Astrocyte of the hippocampus (primary cell): ENCODE measurements at regions not wholly inside any gene's neighbourhood (a gene's known extent, or its start where the extent isn't known, plus 50 kb on each side); places are given as distances from the start of the nearest gene placed in this dataset.

ENCODE experiments used
- DNase-seq: peaks from one replicate; pipeline ENCODE4 v3.0.0; 2011; ENCODE audit warnings: low read depth, low spot score

DNA sequence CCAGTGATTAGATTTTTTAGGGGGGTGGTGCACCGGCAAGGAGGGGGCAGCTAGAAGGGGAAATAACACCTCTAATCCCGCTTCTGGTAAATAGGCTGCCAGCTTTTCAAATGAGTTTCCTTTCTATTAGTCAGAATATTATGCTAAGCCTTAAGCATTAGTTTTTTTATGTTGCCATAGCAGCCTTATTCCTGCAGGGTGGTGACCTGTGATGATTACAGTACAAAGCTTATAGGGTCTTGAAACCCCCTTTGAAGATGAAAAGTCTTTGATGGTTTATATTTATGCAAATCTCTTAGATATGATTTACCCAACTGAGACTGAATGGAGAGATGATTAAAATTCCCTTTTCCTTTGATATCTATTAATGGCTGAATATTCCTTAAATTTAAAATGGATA, 109.8 kb downstream of the ZIC5 start:
- DNase-seq, result no peak

DNA sequence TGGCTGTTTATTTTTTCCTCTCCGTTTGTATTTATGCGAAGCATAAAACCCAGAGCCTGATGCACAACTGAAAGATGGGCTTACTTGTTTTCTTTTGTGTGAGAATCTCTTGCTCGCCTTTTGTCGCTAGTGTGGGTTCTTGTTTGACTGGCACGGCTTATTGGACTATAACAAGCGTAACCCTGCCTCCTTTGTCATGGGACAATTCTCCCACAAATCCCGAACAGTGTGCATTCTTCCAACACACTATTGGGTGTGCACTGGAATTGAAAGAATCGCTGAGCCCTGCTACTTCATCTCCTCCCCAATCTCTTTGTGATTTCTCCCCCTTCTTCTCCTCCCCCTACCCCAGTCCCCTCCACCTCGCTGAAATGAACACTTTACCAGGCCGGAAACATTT, 110.8 kb downstream of the ZIC5 start:
- DNase-seq, result peak; percentile 9

DNA sequence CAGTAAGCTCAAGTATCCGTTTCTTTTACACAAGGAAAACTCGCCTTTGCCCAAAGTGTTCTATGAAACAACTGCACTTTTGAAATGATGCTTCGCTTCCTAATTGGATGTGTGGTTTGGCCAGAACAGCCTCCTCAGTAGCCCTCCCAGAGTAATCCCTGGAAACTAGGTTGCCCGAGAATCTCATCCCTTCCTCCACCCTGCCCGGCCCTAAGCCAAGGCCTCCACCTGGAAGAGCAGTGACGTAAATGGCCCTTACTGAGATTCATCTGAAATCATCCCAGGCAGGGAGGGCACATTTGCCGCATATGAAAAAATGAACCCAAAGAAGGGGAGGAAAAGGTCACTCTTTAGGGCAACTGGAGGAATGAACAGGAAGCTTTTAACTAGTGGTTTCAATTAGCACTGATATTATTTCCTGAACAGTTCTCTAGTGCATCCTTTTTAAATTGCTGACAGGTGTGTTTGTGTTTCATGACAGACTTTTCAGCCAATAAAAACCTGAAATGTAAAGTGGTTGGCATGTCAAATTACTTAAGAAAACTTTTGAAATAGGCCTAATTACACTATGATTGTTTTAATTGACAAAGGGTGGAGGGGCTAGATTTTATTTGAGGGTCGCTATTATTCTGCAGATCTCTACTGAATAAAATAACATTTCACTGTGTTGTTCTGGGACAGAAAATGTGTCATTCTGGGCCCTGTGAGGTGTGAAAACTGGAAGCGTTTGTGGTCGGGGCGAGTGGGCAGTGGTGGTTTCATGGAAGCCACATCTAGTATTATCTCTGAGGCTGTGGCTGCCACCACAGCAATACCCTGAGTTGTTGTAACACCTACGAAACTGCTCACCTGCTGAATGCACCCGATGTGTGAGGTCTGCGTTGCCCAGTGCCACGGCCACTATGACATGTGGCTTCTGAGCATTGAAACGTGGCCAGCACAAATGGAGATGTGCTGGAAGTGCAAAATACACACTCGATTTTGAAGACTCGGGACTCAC, 112.1 kb downstream of the ZIC5 start:
- no peak for DNase-seq

DNA sequence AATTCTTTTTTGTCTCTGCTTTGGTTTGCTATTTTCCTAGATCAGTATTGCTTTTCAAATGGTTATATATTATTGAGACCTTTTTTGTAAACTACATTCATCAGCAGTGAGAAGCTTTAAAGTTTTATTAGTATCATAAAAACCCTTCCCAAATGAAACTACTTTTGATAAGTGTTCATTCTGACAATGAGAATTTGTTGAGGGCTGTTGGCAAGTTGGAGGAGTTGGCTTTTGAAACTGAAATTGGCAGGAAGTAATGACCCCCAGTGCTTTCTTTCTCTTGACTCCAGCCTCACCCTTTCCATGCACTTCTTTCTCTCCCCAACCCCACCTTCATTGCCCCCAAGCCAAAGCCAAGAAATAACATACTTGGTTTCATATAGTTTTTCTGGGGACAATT, 113.8 kb downstream of the ZIC5 start:
- DNase-seq, result no peak

DNA sequence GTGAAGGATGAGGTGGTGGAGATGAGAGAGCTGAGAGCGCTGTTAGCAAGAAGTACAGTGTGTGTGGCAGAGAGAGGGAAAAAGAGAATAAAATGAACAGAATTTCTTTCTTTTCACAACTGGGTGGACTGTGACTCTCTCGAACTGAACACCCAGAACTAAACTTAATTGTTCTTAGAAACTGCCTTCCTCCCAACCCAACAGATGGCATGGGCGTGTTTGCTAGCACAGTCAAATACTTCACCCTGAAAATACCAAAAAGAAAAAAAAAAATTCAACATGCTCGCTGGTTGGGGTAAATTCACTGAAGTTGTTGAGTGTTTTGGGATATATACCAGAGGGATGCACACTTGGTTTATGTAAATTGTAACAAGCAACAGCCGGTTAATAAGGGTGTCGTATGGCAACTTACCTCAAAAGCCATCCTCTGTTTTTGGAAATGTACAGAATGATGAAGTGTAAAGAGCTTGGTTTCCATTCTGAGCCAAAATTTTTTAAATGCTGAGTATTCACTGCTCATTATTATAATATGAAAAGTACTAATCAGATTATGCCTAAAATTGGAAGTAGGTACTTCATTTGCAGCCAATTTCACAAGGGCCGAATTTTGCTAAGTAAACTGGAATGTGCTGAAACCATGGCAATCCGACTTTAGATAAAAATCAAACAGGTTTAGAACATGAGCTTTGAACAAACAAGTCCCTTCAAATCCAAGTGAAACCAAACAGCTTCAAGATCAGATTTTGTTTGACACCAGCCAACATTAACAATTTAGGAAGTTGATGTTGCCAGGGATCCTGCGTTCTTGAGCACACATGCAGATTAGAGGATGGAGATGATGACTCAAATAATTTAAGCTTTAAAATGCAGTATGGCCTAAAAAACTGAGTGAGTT, 115.8 kb downstream of the ZIC5 start:
- DNase-seq, result peak; percentile 33

DNA sequence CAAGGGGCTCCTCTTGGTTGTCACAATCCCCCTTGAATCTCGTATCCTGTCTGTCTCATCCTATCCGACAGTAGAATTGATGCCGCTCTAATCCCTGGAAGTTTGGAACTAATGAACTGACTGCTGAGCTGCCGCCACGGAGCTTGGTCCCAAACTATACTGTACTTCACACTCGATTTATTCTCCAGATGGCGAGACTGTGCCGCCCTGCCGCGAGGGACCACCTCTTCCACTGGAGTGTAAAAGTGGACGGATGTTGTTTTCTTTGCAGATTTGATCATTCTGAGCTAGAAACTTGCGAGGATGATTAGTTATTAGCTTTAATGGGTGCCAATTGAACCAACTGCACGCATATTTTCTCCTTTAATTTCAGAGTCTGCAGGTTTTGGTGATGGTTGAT, 117.2 kb downstream of the ZIC5 start:
- no peak for DNase-seq

DNA sequence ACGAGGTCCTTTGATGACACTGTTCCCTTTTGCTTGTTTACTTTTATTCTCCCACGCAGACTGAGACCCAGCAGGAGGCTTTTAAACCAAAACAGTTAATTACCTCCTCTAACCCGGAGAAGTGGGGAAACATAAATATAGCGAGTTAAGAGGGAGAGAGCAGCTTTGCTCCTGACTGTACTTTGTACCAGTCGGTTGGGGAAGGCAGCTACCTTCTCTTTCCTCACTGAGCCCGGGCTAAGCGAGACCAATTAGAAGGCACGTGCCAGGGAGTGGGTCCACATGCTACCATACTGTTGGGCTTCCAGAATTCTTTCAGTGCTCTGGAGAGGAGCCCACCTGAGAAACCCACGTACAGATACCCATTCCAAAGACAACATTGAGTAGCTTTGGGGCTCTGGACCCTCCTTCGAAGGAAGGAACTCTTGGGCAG, 124.2 kb downstream of the ZIC5 start:
- no peak for DNase-seq

DNA sequence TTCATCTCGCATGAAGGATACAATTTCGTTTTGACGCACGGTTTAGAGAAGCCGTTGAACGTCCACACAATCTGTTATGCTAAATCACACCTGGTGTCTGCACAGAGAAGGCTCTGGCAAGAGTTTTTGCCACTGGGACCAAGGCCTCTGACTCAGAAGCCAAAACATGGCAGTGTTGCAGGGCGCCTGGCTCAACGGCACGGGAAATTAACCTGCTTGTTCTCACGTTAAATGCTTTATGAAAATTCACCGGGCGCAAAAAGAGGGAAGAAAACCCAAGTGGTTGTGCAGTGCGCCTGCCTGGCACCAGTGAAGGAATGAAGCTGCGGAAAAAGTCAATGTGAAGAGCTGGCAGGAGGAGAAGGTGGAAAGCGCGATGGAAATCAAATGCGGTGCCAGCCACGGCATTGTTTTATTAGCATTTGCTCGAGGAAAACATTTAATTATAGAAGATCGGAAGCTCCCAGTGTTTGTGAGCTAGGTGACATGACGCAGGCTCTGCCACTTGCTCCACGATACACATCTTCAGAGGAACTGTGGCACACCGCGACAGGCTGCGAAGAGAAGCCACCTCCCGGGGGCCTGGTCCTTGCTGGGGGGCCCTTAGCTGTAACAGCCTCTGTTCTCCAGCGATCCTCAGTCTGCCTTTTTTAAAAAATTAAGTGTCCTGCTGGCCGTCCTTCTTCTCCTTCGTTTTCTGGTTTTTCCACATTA, 126.2 kb downstream of the ZIC5 start:
- no peak for DNase-seq

DNA sequence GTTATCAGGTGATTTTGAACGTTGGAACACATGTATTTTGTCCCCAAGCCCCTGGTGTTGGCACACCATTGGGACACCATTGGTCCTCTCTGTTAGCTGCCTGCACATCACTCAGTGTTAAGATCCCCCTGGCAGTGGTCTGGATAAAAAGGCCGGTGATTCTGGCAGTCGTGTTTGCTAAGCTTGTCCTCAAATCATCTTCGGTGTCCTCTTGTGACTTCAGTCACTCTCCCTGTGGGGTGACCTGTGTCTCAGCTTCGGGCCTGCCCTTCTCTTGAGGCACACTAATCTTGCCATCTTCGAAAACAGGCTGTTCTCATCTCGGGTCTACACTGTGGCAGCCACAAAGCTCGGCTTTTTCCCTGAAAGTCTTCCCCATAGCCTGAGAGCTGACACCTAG, 127.1 kb downstream of the ZIC5 start:
- DNase-seq, result no peak

DNA sequence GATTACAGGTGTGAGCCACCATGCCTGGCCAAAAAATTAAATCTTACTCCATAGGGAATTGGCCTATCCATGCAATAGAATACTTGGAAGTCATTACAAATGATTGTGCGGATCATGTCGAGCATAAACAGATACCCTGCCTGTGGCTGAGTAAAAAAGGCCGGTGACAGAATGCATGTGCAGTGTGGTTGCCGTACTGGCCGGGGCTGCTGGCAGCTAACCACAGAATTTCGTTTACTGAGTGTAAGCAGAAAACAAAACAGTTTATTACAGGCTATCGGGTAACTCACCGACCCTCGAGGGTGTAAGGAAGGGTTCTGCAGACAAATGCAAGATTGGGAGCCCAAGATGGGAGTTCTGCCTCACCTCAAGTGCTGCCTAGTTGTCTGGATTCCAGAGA, 127.7 kb downstream of the ZIC5 start:
- no peak for DNase-seq

DNA sequence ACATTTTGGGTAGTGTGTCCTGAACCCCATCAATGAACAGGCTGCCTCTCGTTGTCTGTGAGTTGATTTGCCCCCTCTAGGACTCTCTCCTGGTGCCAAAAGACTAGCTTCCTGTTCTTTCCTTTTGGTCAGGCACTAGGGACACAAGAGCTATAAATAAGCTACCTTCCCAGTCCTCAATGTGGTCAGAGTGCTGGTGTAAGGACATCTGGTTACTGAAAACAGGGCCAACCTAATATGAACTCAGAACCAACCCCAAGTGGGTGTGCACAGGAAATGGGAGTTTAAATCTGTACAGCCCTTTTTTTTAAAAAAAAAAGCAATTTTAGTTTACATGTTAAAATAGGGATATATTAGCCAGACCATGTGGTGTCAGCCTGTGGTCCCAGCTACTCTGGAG, 129.2 kb downstream of the ZIC5 start:
- no peak for DNase-seq

DNA sequence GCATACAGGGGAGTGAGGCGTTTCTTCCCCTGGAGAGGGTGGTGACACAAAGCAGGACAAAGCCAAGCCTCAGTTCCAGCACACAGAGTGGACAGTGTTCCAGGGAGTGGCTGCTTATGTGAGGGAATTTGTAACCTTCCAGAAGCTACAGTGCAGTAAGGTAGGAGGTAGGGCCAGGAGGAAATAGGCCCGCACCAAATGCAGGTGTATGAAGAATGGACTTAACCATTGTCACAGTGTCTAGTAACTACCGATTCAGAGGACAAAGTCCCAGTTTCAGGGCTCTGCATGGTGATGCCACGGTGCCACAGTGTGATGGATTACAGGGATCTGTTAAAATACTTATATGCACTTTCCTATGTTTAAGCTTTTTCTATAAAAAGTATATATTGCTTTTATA, 135.3 kb downstream of the ZIC5 start:
- no peak for DNase-seq

DNA sequence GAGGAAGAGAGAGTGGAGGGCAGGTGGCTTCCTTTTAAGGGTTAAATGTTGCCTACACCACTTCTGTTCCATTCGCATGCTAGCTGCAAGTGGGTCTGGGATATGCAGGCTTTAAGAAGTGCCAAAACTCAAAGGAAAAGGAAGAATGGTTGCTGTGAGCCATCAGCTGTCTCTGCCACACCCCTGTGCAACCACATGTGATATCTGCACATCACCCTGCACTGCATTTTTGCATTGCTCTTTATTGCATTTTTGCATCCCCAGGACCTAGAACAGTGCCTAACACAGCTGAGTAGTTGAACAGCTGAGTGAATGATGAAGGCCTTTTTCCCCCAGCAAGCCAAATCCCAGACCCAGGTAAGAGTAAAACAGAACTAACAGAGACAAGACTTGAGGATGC, 136.1 kb downstream of the ZIC5 start:
- no peak for DNase-seq

DNA sequence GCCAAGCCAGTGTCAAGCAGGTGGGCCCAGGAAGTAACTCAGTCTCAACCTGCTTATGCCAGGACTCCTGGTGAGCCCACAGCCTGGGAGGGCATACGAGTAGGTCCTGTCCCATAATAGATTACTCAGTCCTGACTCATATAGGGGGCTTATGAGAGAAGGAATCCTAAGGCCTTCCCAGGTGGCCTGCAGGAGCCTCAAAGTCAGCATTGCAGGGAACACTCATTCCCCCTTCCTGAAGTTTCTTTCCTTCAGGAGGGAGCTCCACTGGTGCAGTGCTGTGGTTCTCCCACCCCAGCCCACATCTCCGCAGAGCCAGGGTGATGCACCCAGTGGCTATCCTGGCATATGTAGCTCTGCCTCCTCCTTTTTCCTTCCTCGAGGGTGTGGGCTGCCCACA, 137.3 kb downstream of the ZIC5 start:
- DNase-seq, result no peak

DNA sequence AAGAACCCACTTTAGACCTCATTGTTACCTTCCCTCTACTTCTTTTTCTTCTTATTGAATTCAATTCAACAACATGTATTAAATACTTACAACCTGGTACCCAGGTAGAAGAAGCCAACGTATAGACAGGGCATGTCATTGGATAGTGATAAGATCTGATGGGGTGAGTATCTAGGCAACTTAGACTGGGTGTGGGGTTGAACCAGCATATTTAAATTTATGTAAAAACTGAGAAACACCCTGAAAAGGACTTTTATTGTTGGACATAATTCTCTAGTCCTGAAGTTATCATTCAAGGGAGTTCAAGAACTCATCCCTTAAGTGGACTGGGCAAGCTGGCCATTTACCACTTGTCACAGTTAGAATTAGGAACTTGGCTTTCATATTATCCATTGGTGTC, 139.2 kb downstream of the ZIC5 start:
- DNase-seq, result no peak

DNA sequence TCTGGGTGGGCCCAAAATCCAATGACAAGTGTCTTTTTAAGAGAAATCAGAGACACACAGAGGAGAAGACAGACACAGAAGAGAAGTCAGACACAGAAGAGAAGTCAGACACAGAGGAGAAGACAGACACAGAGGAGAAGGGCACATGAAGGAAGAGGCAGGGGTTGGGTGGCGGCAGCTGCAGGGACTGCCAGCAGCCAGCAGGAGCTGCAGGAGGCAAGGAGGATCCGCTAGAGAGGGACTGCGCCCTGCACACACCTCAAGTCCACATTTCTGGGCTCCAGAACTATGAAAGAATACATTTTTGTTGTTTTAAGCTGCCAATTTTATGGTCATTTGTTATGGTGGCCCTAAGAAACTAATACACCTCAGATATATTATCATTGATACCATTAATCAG, 140.6 kb downstream of the ZIC5 start:
- DNase-seq, result no peak

DNA sequence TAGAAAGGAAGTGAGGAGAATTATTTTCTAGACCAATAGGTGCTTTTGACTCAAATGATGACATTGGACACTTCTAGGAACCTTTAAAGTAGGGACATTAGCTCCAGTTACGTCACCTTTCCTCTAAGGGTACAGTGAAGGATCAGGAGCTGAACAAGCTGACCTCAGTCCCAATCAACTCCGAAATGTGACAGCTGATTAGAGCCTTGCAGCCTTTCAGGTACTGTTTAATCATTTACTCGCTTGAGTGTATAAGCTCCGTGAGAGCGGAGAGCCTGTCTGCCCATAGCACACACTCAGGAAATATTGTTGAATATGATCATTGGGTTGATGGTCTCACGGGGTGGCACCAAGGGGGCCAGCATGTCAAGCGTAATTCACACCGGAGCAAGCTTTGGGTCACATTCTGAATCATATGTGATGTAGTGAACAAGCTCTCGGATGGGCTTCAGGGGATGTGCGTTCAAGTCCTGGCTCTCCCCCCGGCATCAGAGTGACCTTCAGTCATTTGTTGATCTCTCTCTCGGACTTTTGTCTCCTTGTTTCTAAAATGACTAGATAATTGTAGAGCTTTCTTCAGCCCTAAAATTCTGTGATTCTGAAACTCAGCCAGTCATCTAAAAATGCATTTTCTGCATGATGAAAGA, 141.9 kb downstream of the ZIC5 start:
- no peak for DNase-seq

DNA sequence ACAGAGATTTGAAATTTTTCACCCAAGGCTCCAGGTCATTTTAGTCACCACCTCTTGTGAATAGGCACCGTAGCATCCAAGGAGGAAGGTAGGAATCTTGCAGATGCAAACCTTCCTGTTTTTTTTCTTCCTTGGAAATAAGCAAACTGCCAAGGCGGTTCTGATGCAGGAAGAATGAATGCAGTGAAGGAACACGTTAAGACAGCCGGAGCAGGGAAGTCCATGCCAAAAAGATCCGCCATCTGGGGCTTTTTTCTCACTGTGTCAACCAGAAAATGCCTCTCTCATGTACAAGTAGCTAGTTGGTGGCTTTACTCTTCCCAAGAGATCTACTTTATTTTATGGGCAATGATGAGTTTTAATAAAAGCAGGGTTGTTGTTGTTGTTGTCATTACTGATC, 142.4 kb downstream of the ZIC5 start:
- no peak for DNase-seq

DNA sequence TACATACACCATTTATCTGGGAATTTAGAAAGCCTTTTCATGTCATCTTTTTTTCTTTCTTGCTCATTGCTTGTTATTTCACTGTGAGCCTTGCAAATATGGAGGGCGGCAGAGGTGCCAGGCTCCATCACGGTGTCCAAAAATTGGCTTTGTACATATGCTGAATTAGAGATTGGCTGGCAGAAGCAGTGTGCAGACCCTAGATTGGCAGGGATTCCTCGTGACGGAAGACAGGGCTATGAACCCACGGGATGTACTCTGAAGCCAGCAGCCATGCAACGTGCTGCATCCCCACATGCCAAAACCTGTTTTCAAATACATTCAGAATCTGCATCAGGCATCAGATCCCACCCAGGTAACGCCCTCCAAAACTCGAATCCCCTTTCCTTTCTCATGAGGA, 142.8 kb downstream of the ZIC5 start:
- no peak for DNase-seq

DNA sequence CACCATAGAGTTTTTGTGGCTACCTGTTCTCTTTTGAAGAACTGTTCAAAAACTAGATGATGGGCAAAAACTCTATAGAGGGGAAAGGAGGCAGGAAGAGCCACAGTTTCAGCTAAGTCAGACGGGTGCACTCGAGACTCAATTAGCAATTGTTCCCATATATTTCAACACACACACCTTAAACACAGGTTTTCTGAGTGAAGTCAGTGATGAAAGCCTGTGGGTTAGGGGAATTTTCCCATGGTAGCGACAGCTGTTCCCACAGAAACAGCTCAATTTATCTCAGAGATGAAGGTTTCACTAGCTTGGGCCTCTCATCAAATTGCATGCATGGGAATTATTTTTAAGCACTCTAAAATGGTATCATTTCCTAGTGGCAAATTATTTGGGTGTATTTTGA, 143.4 kb downstream of the ZIC5 start:
- no peak for DNase-seq

DNA sequence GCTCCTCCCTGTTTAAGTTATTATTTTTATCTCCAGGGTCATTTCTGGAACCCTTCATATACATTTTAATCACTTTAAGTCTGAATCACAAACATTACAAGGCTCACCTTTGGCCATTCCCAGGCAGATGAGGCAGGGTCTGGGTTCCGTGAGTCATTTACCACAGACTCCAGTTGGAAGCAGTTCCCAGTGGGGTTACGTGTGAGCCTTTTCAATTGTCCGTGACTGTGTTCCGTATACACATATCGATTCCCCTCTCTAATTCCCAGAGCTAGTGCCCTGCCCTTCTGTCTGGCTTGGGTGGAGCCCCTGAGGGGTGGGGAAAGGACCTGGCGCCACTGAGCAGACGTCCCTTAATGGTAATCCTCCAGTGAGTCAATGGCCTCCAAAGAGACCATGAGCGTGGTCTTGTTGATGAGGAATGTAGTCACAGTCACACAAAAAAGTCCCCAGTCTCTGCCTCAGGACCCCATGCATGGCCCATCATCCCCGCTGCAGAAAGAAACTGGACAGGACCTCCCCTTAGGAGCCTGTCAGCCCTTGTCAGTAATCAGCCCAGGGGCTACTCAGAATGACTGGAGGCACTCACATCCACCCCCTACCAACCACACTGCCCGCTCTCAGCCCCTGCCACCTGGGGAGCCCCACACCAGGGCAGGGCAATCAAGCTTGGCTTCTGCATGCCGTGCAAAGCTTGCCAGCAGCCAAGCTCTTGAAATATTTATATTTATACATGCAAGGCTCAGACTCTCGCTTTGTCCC, 144.4 kb downstream of the ZIC5 start:
- DNase-seq, result peak; percentile 18
